Keratinocyte (primary cell): ENCODE measurements at regions not wholly inside any gene's neighbourhood (a gene's known extent, or its start where the extent isn't known, plus 50 kb on each side); places are given as distances from the start of the nearest gene placed in this dataset.
"Not testable (repeated sequence)": the region's sequence is repeated elsewhere in the genome, so short reads cannot be mapped to it uniquely, and the experiment has no call there.

Experiments
- EZH2 ChIP-seq: IDR thresholded peaks from one replicate; pipeline ENCODE4 v1.6.1; 2012; ENCODE audit warnings: inconsistent platforms, mild to moderate bottlenecking, low read length, moderate library complexity
- TF ChIP-seq, protein P1 (sequence below), 3 experiments: IDR thresholded peaks in 1 of 3; conservative IDR thresholded peaks in 1 of 3; optimal IDR thresholded peaks in 1 of 3; 2 replicates in 2 of 3; 3 replicates in 1 of 3; pipeline versions ENCODE3 to v1.5.1; 2011; ENCODE audit warnings: low read length in 3 of 3, mild to moderate bottlenecking in 3 of 3, moderate library complexity in 2 of 3, control low read depth in 1 of 3, inconsistent platforms in 1 of 3; ENCODE audit not compliant: insufficient read depth in 2 of 3; ENCODE audit errors: extremely low read depth in 1 of 3

DNA sequence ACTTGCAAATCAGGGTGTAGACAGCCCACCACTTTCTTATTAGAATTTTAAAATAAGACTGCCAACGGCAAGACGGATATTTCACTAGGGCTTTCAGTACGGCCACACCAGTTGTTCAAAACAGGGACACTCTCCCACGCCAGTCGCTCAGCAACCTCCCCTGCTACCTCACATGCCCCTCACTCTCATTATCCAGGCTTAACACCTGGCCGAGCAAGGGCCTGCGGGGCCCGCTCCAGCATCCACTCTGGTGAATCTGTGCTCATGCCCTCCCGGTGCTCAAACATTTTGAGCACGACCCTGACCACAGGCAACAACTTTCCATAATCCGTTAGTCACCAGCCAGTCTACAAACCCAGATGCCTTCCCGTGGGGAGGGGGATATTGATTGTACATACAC is 209.5 kb downstream of the NPIPA8 start:
- TF ChIP-seq, protein P1, sequence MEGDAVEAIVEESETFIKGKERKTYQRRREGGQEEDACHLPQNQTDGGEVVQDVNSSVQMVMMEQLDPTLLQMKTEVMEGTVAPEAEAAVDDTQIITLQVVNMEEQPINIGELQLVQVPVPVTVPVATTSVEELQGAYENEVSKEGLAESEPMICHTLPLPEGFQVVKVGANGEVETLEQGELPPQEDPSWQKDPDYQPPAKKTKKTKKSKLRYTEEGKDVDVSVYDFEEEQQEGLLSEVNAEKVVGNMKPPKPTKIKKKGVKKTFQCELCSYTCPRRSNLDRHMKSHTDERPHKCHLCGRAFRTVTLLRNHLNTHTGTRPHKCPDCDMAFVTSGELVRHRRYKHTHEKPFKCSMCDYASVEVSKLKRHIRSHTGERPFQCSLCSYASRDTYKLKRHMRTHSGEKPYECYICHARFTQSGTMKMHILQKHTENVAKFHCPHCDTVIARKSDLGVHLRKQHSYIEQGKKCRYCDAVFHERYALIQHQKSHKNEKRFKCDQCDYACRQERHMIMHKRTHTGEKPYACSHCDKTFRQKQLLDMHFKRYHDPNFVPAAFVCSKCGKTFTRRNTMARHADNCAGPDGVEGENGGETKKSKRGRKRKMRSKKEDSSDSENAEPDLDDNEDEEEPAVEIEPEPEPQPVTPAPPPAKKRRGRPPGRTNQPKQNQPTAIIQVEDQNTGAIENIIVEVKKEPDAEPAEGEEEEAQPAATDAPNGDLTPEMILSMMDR (optimal IDR thresholded peaks at IDR 0.05 in 1 of 3, IDR thresholded peaks at IDR 0.05 in 1 of 3, conservative IDR thresholded peaks at IDR 0.05 in 1 of 3; ENCODE audit: extremely low read depth in 1 of 3, insufficient read depth in 2 of 3, low read length in 3 of 3), result not testable (repeated sequence)
- not testable (repeated sequence) for TF ChIP-seq EZH2
